ENCODE measurements at regions not wholly inside any gene's neighbourhood (a gene's known extent, or its start where the extent isn't known, plus 50 kb on each side); places are given as distances from the start of the nearest gene placed in this dataset.
"Not testable (repeated sequence)": the region's sequence is repeated elsewhere in the genome, so short reads cannot be mapped to it uniquely, and the experiment has no call there.

- no peak for DNase-seq (ENCODE audit: low read depth)
- no peak overlapping the region for H3K4me3 ChIP-seq (ENCODE audit: low read depth, low read length)
- no peak for TF ChIP-seq CTCF (IDR thresholded peaks at IDR 0.05; ENCODE audit: control insufficient read depth, extremely low read depth, insufficient read depth)
Measured at GRCh38 chr10:125258676-125259075, 98.3 kb upstream of the CTBP2 start.

- DNase-seq (ENCODE audit: low read depth): no peak
- H3K4me3 ChIP-seq (ENCODE audit: low read depth, low read length): no peak overlapping the region
- TF ChIP-seq CTCF (IDR thresholded peaks at IDR 0.05; ENCODE audit: control insufficient read depth, extremely low read depth, insufficient read depth): no peak
Measured at GRCh38 chr10:125257521-125258108, 97.3 kb upstream of the CTBP2 start.

GRCh38 chr10:125256026-125256425 lies 95.7 kb upstream of the CTBP2 start:
- TF ChIP-seq CTCF (IDR thresholded peaks at IDR 0.05; ENCODE audit: control insufficient read depth, extremely low read depth, insufficient read depth): no peak
- no peak for DNase-seq (ENCODE audit: low read depth)
- no peak overlapping the region for H3K4me3 ChIP-seq (ENCODE audit: low read depth, low read length)

GRCh38 chr10:125252937-125253336 lies 92.6 kb upstream of the CTBP2 start:
- DNase-seq (ENCODE audit: low read depth): no peak
- TF ChIP-seq CTCF (IDR thresholded peaks at IDR 0.05; ENCODE audit: control insufficient read depth, extremely low read depth, insufficient read depth): no peak
- H3K4me3 ChIP-seq (ENCODE audit: low read depth, low read length): no peak overlapping the region

- DNase-seq (ENCODE audit: low read depth); H3K4me3 ChIP-seq (ENCODE audit: low read depth, low read length): not testable (repeated sequence)
Measured at GRCh38 chr10:125250834-125251233, 90.5 kb upstream of the CTBP2 start.

- no peak overlapping the region for H3K4me3 ChIP-seq (ENCODE audit: low read depth, low read length)
- no peak for TF ChIP-seq CTCF (IDR thresholded peaks at IDR 0.05; ENCODE audit: control insufficient read depth, extremely low read depth, insufficient read depth)
- no peak for DNase-seq (ENCODE audit: low read depth)
Measured at GRCh38 chr10:125249948-125250347, 89.6 kb upstream of the CTBP2 start.

- no peak for TF ChIP-seq CTCF (IDR thresholded peaks at IDR 0.05; ENCODE audit: control insufficient read depth, extremely low read depth, insufficient read depth)
- no peak for DNase-seq (ENCODE audit: low read depth)
- H3K4me3 ChIP-seq (ENCODE audit: low read depth, low read length): no peak overlapping the region
Measured at GRCh38 chr10:125248489-125248888, 88.1 kb upstream of the CTBP2 start.
